ENCODE measurements at regions not wholly inside any gene's neighbourhood (a gene's known extent, or its start where the extent isn't known, plus 50 kb on each side); places are given as distances from the start of the nearest gene placed in this dataset.

DNA sequence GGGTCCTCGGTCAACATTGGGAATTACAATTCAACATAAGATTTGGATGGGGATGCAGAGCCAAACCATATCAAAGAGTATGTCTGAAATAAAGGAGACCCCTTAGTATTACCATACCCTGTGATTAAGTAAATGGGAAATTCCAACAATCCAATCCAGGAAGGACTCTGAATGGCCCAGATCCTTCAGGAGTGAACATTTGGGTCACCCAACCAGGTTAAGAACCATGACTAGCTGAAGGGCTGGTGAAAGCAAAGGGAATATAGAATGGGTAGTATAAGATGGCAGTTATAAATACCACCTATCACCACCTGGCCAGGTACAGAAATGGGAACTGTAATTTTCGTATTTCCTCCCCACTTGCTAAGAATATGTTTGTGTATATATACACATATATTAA is 114.4 kb upstream of the CCDC196 start:
- TF ChIP-seq EZH2phosphoT487 (IDR thresholded peaks at IDR 0.05) (no peak), EZH2 (IDR thresholded peaks at IDR 0.05) (no peak)
- TF ChIP-seq, protein P1, sequence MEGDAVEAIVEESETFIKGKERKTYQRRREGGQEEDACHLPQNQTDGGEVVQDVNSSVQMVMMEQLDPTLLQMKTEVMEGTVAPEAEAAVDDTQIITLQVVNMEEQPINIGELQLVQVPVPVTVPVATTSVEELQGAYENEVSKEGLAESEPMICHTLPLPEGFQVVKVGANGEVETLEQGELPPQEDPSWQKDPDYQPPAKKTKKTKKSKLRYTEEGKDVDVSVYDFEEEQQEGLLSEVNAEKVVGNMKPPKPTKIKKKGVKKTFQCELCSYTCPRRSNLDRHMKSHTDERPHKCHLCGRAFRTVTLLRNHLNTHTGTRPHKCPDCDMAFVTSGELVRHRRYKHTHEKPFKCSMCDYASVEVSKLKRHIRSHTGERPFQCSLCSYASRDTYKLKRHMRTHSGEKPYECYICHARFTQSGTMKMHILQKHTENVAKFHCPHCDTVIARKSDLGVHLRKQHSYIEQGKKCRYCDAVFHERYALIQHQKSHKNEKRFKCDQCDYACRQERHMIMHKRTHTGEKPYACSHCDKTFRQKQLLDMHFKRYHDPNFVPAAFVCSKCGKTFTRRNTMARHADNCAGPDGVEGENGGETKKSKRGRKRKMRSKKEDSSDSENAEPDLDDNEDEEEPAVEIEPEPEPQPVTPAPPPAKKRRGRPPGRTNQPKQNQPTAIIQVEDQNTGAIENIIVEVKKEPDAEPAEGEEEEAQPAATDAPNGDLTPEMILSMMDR (IDR thresholded peaks at IDR 0.05), result no peak

Measured in neural progenitor cell (in vitro differentiated cells).